NCI-H2081 (cell line): ENCODE measurements at regions not wholly inside any gene's neighbourhood (a gene's known extent, or its start where the extent isn't known, plus 50 kb on each side); places are given as distances from the start of the nearest gene placed in this dataset.

Source experiments
- DNase-seq, 2 experiments: peaks; one replicate each; lab custom pipeline; 2025; lab: John Stamatoyannopoulos, UW

DNA sequence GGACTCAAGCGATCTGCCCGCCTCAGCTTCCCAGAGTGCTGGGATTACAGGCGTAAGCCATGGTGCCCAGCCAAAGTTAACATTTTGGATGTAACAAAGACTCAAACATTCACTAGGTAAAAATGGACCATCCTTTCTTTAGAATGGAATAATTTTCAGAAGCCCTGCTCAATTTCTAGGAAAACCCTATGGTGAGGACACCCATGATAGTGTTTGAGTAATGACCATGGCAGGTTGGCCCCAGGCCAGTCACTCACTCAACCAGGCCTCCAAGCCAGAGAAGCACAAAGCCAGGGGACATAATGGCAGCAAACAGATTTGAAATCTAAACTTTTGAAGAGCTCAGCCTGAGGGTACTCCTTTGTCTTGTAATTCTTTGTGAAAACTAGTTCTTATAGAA is 59.9 kb upstream of the GPR6 start:
- DNase-seq, result no peak

DNA sequence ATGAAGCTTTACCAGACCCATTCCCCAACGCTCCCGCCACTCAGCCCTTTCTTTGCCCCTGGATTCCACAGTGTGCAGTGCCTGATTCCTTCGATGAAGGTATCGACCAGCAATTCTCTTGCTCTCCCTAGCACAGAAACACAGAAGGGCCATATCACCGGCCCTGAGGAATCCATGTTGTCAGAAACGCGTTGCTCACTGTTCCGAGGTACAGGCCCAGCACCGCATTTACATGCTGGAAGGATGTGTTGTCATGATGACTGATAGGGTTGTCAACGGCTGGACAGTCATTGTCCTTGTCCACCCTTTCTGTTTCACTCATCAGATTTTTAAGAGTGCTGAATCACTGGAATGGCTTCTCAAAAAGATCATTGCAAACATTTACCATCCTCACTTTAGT is 57.2 kb upstream of the GPR6 start:
- no peak for DNase-seq

GRCh38 chr6:109922851-109923250 is 55.3 kb upstream of the GPR6 start:
- DNase-seq, result no peak

DNA sequence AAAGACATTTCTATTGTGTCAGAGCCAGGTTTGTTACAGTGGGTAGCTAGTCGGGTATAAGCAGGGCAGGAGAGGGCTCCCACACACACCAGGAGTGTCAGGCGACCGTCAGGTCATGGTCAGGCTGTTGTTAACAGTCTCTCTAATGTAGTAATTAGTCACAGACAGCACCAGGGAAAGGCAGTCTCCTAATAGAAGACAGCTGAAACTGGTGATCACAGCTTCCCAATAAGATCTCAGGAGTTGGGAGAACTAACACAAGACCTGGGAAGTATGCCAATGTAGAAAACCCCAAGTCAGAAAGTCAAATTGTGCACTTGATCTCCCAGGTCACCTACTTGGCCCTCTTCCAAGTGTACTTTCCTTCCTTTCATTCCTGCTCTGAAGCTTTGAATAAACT is 53.0 kb upstream of the GPR6 start:
- no peak for DNase-seq

GRCh38 chr6:109927052-109927451 is 51.1 kb upstream of the GPR6 start:
- DNase-seq, result no peak
